ENCODE measurements at regions not wholly inside any gene's neighbourhood (a gene's known extent, or its start where the extent isn't known, plus 50 kb on each side); places are given as distances from the start of the nearest gene placed in this dataset.
"Not testable (repeated sequence)": the region's sequence is repeated elsewhere in the genome, so short reads cannot be mapped to it uniquely, and the experiment has no call there.

DNA sequence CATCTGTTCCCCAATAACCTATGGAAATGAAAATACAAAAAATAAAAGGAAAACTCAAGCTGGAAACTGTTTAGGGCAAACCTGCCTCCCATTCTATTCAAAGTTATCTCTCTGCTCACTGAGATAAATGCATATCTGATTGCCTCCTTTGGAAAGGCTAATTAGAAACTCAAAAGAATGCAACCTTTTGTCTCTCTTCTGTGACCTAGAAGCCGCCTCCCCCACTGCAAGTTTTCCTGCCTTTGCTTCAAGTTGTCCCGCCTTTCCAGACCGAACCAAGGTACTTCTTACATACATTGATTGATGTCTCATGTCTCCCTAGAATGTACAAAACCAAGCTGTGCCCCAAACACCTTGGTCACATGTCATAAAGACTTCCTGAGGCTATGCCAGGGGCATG lies 115.9 kb upstream of the NBPF26 start:
- DNase-seq (ENCODE audit: low read depth) = not testable (repeated sequence)

DNA sequence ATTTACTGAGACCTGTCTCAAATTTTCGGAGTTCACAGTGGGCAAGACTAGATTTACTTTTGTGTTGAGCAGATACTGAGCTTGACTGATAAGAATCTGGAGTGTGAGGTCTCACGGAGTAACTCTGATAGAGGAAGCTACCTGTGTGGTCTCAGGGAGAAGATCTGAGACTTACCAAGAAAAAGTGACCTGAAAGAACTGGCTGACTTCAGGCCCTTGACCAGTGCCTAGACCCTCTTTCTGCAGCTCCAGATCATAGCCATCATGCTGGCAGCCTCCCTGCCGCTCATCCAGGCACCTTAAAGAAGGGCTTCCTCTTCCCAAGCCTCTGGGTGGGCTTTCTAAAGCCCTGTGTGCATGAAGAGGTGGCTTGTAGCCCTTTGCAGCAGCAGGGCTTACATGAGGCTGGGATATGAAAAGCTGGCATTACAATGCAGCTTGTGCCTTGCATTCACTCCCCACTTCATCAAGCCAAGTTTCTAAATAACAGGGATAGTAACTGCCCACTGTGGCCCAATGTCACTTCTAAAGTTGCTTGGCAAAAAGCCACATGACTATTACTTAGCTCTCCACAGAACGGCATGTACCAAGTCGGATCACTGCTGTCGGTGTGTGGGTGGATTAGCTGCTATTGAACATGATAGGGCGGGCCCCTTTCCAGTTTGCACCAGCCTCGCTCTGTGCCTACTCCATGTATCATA lies 115.3 kb upstream of the NBPF26 start:
- not testable (repeated sequence) for H3K4me3 ChIP-seq (ENCODE audit: low read depth, low read length); DNase-seq (ENCODE audit: low read depth)

More for the DNA sequence above, 115.9 kb upstream of the NBPF26 start:
- not testable (repeated sequence) for H3K4me3 ChIP-seq (ENCODE audit: low read depth, low read length)

- H3K4me3 ChIP-seq (ENCODE audit: low read depth, low read length); DNase-seq (ENCODE audit: low read depth): not testable (repeated sequence)
Measured at GRCh38 chr1:120609015-120609573, 114.7 kb upstream of the NBPF26 start.

GRCh38 chr1:120609834-120610233 lies 113.9 kb upstream of the NBPF26 start:
- H3K4me3 ChIP-seq (ENCODE audit: low read depth, low read length) = not testable (repeated sequence)

GRCh38 chr1:120614931-120615639 lies 108.7 kb upstream of the NBPF26 start:
- not testable (repeated sequence) for DNase-seq (ENCODE audit: low read depth); H3K4me3 ChIP-seq (ENCODE audit: low read depth, low read length)

More at GRCh38 chr1:120609834-120610233, 113.9 kb upstream of the NBPF26 start:
- not testable (repeated sequence) for DNase-seq (ENCODE audit: low read depth)

- H3K4me3 ChIP-seq (ENCODE audit: low read depth, low read length); DNase-seq (ENCODE audit: low read depth): not testable (repeated sequence)
Measured at GRCh38 chr1:120617493-120617892, 106.3 kb upstream of the NBPF26 start.

DNA sequence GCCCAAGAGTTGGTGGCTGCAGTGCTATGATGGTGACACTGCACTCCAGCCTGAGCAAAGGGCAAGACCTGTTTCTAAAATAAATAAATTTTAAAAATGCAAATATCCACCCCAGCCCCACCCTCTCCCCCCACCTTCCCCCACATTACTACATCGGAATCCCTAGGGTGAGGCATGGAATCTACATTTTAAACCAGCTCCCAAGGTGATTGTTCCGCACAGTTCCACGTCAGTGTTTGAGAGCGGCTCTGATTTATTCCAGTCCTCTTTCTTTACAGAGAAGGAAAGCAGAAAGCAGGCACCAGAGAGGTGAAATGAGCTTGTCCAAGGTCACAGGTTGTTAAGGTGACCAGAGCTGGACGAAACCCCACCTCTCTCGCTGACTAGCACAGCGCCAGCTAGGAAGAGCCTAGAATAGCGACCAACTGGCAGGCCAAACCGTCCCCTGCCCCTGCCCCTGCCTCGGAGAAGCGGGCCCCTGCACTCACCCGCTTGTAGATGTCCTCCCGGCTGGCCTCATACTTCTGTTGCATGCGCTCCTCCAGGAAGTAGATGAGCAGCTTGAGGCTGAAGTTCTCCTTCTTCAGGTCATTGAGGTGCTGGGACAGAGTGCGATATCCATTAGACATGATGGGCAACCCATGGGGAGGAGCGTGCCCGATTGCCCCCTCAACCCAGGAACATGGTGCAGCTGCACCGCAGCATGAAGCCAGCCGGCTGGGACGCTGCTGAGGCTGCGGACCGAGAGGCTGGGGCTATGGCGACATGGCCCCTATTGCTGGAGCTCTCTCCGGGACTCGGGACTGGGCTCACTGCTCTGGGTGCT lies 103.7 kb upstream of the NBPF26 start:
- DNase-seq (ENCODE audit: low read depth); H3K4me3 ChIP-seq (ENCODE audit: low read depth, low read length): not testable (repeated sequence)

DNA sequence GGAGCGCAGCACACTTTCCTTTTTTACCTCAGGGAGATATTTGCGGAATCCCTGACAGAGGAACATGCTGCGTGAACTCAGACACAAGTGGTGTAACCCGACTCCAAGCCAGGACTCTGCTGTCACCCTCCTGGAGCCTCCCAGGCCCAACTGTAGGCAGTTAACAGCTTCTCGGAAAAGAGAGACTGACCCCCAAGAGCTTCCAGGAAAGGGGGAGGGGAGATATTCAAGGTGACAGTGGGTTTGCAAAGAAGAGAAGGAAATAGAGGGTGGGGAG lies 103.1 kb upstream of the NBPF26 start:
- not testable (repeated sequence) for H3K4me3 ChIP-seq (ENCODE audit: low read depth, low read length); DNase-seq (ENCODE audit: low read depth)

- H3K4me3 ChIP-seq (ENCODE audit: low read depth, low read length); DNase-seq (ENCODE audit: low read depth): not testable (repeated sequence)
Measured at GRCh38 chr1:120621278-120621677, 102.5 kb upstream of the NBPF26 start.

DNA sequence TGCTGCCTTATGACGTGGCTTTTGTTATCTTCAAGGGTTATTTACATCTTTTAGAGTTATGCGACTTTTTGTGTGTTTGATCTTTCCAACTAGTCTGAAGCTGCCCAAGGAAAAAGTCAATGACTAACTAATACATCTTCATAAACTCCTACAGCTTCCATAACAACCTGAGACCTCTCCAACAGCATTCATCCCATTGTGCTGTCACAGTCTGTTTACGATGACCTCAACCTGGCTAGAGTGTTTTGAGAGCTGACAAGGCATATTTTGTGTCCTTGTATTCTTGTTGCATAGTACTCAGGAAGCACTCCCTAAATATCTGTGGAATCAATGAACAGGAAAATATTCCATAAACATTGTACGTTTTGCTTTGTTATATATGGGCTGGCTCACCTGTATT lies 100.2 kb upstream of the NBPF26 start:
- H3K4me3 ChIP-seq (ENCODE audit: low read depth, low read length); DNase-seq (ENCODE audit: low read depth): not testable (repeated sequence)

DNA sequence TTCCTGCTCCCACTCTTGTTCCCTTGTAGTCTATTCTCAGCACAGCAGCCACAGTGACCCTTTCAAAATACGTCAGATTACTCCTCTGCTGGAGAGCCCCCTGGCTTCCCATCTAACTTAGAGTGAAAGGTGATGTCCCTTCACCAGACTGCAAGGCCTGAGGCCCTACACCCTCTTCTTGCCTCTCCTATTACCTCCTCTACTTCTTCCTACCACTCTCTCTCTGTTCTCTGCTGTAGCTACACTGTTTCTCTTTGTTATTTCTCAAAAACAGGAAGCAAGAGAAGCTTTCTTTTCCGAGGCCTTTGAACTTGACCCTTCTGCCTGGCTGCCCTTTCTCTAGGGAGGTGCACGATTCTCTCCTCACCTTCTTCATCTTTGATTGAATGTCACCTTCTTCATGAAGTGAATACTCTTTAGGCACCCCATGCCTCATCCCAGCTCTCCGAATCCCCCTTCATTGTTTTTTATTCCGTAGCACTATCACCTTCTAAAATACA lies 99.1 kb upstream of the NBPF26 start:
- not testable (repeated sequence) for H3K4me3 ChIP-seq (ENCODE audit: low read depth, low read length)

GRCh38 chr1:120629832-120630455 lies 93.8 kb upstream of the NBPF26 start:
- H3K4me3 ChIP-seq (ENCODE audit: low read depth, low read length); DNase-seq (ENCODE audit: low read depth): not testable (repeated sequence)

More for the DNA sequence above, 99.1 kb upstream of the NBPF26 start:
- DNase-seq (ENCODE audit: low read depth) = not testable (repeated sequence)

DNA sequence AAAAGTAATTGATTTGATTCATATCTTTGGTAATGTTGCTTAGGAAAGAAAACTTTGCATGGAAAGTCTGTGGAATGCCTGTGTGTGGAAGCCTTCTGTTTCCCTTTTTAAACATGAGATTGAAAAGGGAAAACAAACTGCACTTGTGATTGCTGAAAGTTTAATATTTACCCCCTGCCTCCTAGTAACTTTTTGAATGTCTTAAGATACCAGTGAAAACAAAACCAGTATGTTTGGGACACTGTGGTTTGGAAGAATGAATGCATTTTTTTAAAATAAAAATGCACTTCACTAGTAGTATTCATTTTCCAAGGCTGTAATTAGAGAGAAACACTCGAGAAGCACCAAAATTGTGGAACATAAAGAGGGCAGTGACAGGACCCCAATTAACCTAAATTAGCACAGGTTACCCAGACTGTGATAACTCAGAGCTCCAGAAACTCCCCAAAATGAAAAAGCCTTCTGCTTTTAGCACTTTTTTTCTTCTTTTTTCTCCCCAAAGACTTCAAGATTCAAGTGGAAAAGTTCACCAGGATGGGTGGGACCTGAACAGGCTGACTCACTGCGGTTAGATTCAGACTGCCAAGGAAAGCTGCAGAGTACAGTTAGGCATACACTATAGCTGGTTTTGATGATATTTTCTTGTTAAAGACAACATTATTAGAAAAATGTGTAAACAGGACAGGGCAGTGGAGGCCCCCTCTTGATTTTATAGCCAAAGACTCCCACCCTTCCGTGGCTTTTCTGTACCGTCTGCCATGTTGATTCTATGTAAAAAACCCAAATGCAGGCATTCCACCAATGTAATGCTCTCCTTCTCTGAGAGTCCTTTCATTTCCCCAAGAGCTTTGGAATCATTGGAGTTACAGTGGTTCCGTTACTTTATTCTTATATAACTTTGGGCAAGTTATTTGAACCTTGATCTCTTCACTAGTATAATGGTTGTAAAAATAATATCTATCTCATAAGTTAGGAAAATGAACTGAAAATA lies 88.6 kb upstream of the NBPF26 start:
- not testable (repeated sequence) for H3K4me3 ChIP-seq (ENCODE audit: low read depth, low read length); DNase-seq (ENCODE audit: low read depth)

GRCh38 chr1:120640261-120641013 lies 83.3 kb upstream of the NBPF26 start:
- H3K4me3 ChIP-seq (ENCODE audit: low read depth, low read length); DNase-seq (ENCODE audit: low read depth): not testable (repeated sequence)

DNA sequence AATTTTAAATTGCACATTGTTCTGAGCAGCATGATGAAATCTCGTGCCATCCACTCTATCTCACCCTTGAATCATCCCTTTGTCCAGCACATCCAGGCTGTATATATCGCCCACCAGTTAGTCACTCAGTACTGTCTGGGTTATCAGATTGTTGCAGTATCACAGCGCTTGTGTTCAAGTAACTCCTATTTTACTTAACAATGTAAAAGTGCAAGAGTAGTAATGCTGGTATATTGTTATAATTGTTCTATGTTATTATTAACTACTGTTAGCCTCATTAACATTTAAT lies 82.8 kb upstream of the NBPF26 start:
- not testable (repeated sequence) for H3K4me3 ChIP-seq (ENCODE audit: low read depth, low read length); DNase-seq (ENCODE audit: low read depth)

GRCh38 chr1:120647182-120647581 lies 76.6 kb upstream of the NBPF26 start:
- not testable (repeated sequence) for H3K4me3 ChIP-seq (ENCODE audit: low read depth, low read length); DNase-seq (ENCODE audit: low read depth)

GRCh38 chr1:120648915-120649623 lies 74.7 kb upstream of the NBPF26 start:
- not testable (repeated sequence) for DNase-seq (ENCODE audit: low read depth); H3K4me3 ChIP-seq (ENCODE audit: low read depth, low read length)

Data from skeletal muscle cell (primary cell).